AG09319 (cell line): ENCODE measurements at regions not wholly inside any gene's neighbourhood (a gene's known extent, or its start where the extent isn't known, plus 50 kb on each side); places are given as distances from the start of the nearest gene placed in this dataset.

Experiments used
- DNase-seq: peaks from one replicate; pipeline ENCODE4 v3.0.0-alpha.2; 2010; ENCODE audit warnings: low read depth; ENCODE audit errors: extremely low read depth
- CTCF ChIP-seq: IDR thresholded peaks from 2 replicates; pipeline ENCODE4 v1.5.1; 2011; ENCODE audit warnings: low read depth, mild to moderate bottlenecking, inconsistent platforms, low read length, moderate library complexity

- TF ChIP-seq CTCF: no peak
- no peak for DNase-seq
These were observed 67.2 kb downstream of the ZBTB18 start for GRCh38 chr1:244118109-244118761.

- TF ChIP-seq CTCF: no peak
- no peak for DNase-seq
These were observed 77.7 kb downstream of the ZBTB18 start for GRCh38 chr1:244128591-244129383.

DNA sequence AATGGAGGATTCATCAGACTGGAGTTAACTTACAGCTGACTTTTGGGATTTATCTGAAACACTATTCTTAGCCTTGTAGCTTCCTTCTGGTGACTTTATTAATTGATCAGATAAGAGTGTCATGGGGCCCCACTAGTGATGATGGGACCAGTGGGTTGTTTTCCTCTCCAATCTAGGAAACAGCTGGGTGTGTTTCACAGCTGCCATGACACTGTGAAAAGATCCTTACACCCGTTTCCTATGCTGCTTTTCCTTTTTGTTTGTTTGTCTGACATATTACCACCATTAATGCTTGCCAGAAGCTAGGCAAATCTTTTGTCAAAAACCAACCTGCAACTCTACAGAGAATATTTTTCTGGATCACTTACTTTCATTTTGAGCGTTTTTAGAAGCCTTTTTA is 86.2 kb downstream of the ZBTB18 start:
- no peak for DNase-seq
- no peak for TF ChIP-seq CTCF

- TF ChIP-seq CTCF: no peak
- no peak for DNase-seq
These were observed 86.6 kb downstream of the ZBTB18 start for GRCh38 chr1:244137725-244138124.

DNA sequence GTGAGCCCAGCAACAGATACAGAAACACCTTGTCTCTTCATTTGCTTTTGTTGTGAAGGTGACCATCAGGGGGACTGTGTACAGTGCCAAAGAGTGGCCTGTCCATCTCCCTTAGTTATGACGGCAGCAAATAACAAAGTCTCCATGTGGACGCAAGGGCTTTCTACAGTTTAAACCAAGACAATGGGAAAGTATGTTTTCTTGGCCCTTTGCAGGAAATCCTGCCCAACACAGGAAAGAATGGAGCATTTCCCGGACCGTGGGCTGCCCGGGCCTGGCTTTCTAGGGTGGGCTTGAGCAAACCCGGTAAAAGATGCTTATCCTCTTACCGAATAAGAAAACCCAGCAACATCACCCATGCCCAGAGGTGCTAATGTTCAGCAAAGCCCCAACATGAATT is 87.3 kb downstream of the ZBTB18 start:
- TF ChIP-seq CTCF: no peak
- no peak for DNase-seq

DNA sequence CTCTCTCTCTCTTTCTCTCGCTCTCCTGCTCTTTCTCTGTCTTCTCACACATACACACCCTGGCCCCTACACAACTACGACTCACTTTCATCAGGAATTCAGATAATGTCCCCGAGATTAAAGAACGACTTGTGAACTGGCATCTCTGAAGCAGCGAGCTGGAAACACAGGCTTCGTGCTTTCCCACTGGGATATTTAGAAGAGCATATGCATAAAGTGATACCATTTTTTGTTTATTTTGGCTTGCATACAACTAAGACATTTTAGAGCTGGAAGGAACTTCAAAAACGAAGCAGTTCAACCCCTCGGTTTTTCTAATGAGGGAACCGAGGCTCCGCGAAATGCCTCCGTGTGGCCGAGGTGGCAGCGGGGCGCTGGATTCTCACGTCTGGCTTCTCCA is 88.6 kb downstream of the ZBTB18 start:
- no peak for TF ChIP-seq CTCF
- DNase-seq: no peak

- no peak for TF ChIP-seq CTCF
- no peak for DNase-seq
These were observed 89.3 kb downstream of the ZBTB18 start for GRCh38 chr1:244140420-244140819.
